ENCODE measurements at regions not wholly inside any gene's neighbourhood (a gene's known extent, or its start where the extent isn't known, plus 50 kb on each side); places are given as distances from the start of the nearest gene placed in this dataset.

- DNase-seq, result no peak
Measured at GRCh38 chr5:3891113-3891512, 295.5 kb downstream of the IRX1 start.

GRCh38 chr5:3893527-3893926, 297.9 kb downstream of the IRX1 start:
- no peak for DNase-seq

- no peak for DNase-seq
Measured at GRCh38 chr5:3893975-3894374, 298.3 kb downstream of the IRX1 start.

GRCh38 chr5:3896098-3896497, 300.5 kb downstream of the IRX1 start:
- no peak for DNase-seq

- no peak for DNase-seq
Measured at GRCh38 chr5:3899093-3899492, 303.5 kb downstream of the IRX1 start.

GRCh38 chr5:3904584-3904983, 309.0 kb downstream of the IRX1 start:
- no peak for DNase-seq

- no peak for DNase-seq
Measured at GRCh38 chr5:3905031-3905430, 309.4 kb downstream of the IRX1 start.

- DNase-seq, result no peak
Measured at GRCh38 chr5:3905521-3905920, 309.9 kb downstream of the IRX1 start.

- no peak for DNase-seq
Measured at GRCh38 chr5:3911111-3911510, 315.5 kb downstream of the IRX1 start.

- DNase-seq, result no peak
Measured at GRCh38 chr5:3911773-3912172, 316.1 kb downstream of the IRX1 start.

GRCh38 chr5:3912790-3913189, 317.2 kb downstream of the IRX1 start:
- no peak for DNase-seq

- no peak for DNase-seq
Measured at GRCh38 chr5:3913279-3913678, 317.6 kb downstream of the IRX1 start.

GRCh38 chr5:3925022-3925421, 329.4 kb downstream of the IRX1 start:
- DNase-seq, result no peak

- no peak for DNase-seq
Measured at GRCh38 chr5:3925935-3926334, 330.3 kb downstream of the IRX1 start.

GRCh38 chr5:3929799-3930198, 334.2 kb downstream of the IRX1 start:
- no peak for DNase-seq

- no peak for DNase-seq
Measured at GRCh38 chr5:3931976-3932375, 336.3 kb downstream of the IRX1 start.

- DNase-seq, result no peak
Measured at GRCh38 chr5:3933536-3933935, 337.9 kb downstream of the IRX1 start.

- DNase-seq, result no peak
Measured at GRCh38 chr5:3933966-3934365, 338.3 kb downstream of the IRX1 start.

GRCh38 chr5:3943859-3944258, 348.2 kb downstream of the IRX1 start:
- DNase-seq, result no peak

GRCh38 chr5:3944930-3945329, 349.3 kb downstream of the IRX1 start:
- no peak for DNase-seq

GRCh38 chr5:3948838-3949237, 353.2 kb downstream of the IRX1 start:
- no peak for DNase-seq

GRCh38 chr5:3954199-3954598, 358.6 kb downstream of the IRX1 start:
- DNase-seq, result no peak

GRCh38 chr5:3954633-3955032, 359.0 kb downstream of the IRX1 start:
- no peak for DNase-seq

GRCh38 chr5:3957658-3958057, 362.0 kb downstream of the IRX1 start:
- no peak for DNase-seq

GRCh38 chr5:3958389-3958788, 362.8 kb downstream of the IRX1 start:
- no peak for DNase-seq

GRCh38 chr5:3962113-3962512, 366.5 kb downstream of the IRX1 start:
- no peak for DNase-seq

Data from fibroblast of skin of back (primary cell).